OCI-LY3 (cell line): ENCODE measurements at regions not wholly inside any gene's neighbourhood (a gene's known extent, or its start where the extent isn't known, plus 50 kb on each side); places are given as distances from the start of the nearest gene placed in this dataset.

Source experiments
- EZH2phosphoT487 ChIP-seq: fragments of 200-600 bp; shearing (Covaris generic); IDR thresholded peaks from 2 replicates; pipeline ENCODE4 v1.6.1; 2018; ENCODE audit warnings: antibody characterized with exemption, mixed run types, low read depth
- TF ChIP-seq, protein P1 (sequence below): fragments of 200-600, 300-600 bp; sonication (generic); IDR thresholded peaks from 2 replicates; pipeline ENCODE4 v1.5.1; 2014; ENCODE audit warnings: antibody characterized with exemption, low read length, low read depth

DNA sequence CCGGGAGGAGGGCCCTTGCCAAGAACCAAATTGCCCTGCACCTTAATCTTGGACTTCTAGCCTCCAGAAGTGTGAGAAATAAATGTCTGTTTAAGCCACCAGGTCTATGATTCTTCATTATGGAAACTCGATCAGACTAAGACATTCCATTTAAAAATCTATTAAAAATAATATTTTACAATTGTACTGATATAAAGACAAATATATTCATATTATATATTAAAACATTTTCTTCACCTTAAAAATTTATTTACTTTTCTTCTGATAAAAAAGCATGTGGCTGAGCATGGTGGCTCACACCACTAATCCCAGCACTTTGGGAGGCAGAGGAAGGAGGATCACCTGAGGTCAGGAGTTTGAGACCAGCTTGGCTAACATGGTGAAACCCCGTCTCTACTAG lies 72.4 kb upstream of the CHST15 start:
- TF ChIP-seq, protein P1, sequence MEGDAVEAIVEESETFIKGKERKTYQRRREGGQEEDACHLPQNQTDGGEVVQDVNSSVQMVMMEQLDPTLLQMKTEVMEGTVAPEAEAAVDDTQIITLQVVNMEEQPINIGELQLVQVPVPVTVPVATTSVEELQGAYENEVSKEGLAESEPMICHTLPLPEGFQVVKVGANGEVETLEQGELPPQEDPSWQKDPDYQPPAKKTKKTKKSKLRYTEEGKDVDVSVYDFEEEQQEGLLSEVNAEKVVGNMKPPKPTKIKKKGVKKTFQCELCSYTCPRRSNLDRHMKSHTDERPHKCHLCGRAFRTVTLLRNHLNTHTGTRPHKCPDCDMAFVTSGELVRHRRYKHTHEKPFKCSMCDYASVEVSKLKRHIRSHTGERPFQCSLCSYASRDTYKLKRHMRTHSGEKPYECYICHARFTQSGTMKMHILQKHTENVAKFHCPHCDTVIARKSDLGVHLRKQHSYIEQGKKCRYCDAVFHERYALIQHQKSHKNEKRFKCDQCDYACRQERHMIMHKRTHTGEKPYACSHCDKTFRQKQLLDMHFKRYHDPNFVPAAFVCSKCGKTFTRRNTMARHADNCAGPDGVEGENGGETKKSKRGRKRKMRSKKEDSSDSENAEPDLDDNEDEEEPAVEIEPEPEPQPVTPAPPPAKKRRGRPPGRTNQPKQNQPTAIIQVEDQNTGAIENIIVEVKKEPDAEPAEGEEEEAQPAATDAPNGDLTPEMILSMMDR = no peak
- TF ChIP-seq EZH2phosphoT487 = no peak
